Karpas-422 (cell line): ENCODE measurements at regions not wholly inside any gene's neighbourhood (a gene's known extent, or its start where the extent isn't known, plus 50 kb on each side); places are given as distances from the start of the nearest gene placed in this dataset.

ENCODE experiments used
- DNase-seq: peaks from one replicate; pipeline ENCODE4 v3.0.0-alpha.2; 2015
- H2AFZ ChIP-seq: fragments of 200-600 bp; sonication (generic); 2 replicates; pipeline ENCODE4 v1.6.1; 2014; ENCODE audit warnings: antibody characterized with exemption, low read length, mixed read lengths
- H3K27ac ChIP-seq: fragments of 200-600 bp; sonication (generic); 2 replicates; pipeline ENCODE4 v1.5.1; 2014; ENCODE audit warnings: mild to moderate bottlenecking, low read length, moderate library complexity
- H3K27me3 ChIP-seq: fragments of 200-600 bp; sonication (generic); 2 replicates; pipeline ENCODE4 v1.6.1; 2014; ENCODE audit warnings: low read length, mixed read lengths
- H3K36me3 ChIP-seq: fragments of 200-600 bp; sonication (generic); 2 replicates; pipeline ENCODE4 v1.6.1; 2014; ENCODE audit warnings: low read length, mixed read lengths; ENCODE audit not compliant: insufficient read depth
- H3K4me1 ChIP-seq: fragments of 200-600 bp; sonication (generic); 2 replicates; pipeline ENCODE4 v1.6.1; 2014; ENCODE audit warnings: mild to moderate bottlenecking, low read length, mixed read lengths
- H3K4me2 ChIP-seq: fragments of 200-600 bp; sonication (generic); 2 replicates; pipeline ENCODE4 v1.6.1; 2014; ENCODE audit warnings: low read length, low read depth, mild to moderate bottlenecking; ENCODE audit not compliant: poor library complexity, severe bottlenecking
- H3K4me3 ChIP-seq: fragments of 200-600 bp; sonication (generic); 2 replicates; pipeline ENCODE4 v1.5.1; 2014; ENCODE audit warnings: mild to moderate bottlenecking, antibody characterized with exemption, low read length, mixed read lengths
- H3K79me2 ChIP-seq: fragments of 200-600 bp; sonication (generic); 2 replicates; pipeline ENCODE4 v1.6.1; 2014; ENCODE audit warnings: mild to moderate bottlenecking, low read length, mixed read lengths
- H3K9ac ChIP-seq: fragments of 200-600 bp; sonication (generic); 2 replicates; pipeline ENCODE4 v1.6.0; 2014; ENCODE audit warnings: low read length
- H3K9me2 ChIP-seq: fragments of 200-600 bp; sonication (generic), shearing (Covaris generic); replicated peaks from 2 replicates; pipeline ENCODE4 v1.6.0; 2014; ENCODE audit warnings: mild to moderate bottlenecking, low read length, moderate library complexity; ENCODE audit not compliant: insufficient read depth
- H3K9me3 ChIP-seq: fragments of 300-700, 200-600 bp; sonication (generic); 2 replicates; pipeline ENCODE4 v1.6.1; 2014; ENCODE audit warnings: low read length, mixed read lengths
- H4K20me1 ChIP-seq: fragments of 200-600 bp; sonication (generic); 2 replicates; pipeline ENCODE4 v1.6.1; 2014; ENCODE audit warnings: mild to moderate bottlenecking, antibody characterized with exemption, low read length, low read depth; ENCODE audit not compliant: insufficient read depth

DNA sequence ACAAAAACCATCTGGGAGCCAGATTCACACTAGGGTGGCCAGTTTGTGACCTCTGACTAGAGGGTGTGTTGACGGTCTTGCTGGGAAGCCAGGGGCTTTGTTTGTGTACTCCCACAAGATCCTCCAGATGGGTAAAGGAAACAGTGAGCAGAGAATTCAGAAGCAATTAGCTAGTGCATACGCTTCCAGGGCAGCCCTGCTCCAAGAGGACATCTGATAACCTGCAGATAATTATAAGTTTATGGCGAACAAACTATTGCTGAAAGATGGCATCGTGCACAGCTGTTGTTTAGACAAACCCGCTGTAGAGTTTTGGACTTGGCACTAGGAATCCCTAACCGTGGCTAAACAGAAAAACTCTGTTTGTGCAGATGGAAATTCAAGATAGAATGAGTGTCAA lies 326.4 kb downstream of the TGFB2 start:
- no peaks in the 10 kb centered on the region for H3K36me3 ChIP-seq
- no peak overlapping the region for H3K27ac ChIP-seq
- no peaks in the 10 kb centered on the region for H3K9me3 ChIP-seq
- no peaks in the 10 kb centered on the region for H4K20me1 ChIP-seq
- no peaks in the 10 kb centered on the region for H3K27me3 ChIP-seq
- no peak overlapping the region for H2AFZ ChIP-seq
- no peak overlapping the region for H3K4me3 ChIP-seq
- no peaks in the 10 kb centered on the region for H3K4me1 ChIP-seq
- no peak overlapping the region for H3K9ac ChIP-seq
- no peak for DNase-seq
- H3K9me2 ChIP-seq: no peaks in the 10 kb centered on the region
- H3K4me2 ChIP-seq: no peak overlapping the region
- no peaks in the 10 kb centered on the region for H3K79me2 ChIP-seq

DNA sequence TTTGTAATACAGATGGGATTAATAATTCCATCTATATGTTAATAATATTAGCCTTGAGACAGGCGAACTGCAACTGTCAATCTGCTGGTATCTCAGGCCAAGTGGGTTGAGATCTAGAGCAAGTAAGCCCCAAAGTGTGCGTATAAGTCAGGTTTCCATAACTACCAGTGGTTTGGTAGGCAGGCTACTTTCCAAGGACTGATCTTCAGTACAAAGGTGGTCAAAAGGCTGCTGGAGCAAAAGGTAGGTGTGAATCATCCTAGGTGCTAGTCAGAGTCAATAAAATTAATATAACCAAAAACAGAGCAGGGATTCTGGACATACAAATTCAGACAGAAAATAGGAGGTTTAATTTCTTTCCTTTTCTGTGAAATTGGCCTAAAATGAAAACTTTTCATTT lies 328.0 kb downstream of the TGFB2 start:
- no peak overlapping the region for H3K9ac ChIP-seq
- H3K4me1 ChIP-seq: no peaks in the 10 kb centered on the region
- H4K20me1 ChIP-seq: no peaks in the 10 kb centered on the region
- H3K9me2 ChIP-seq: no peaks in the 10 kb centered on the region
- no peaks in the 10 kb centered on the region for H3K9me3 ChIP-seq
- H3K4me2 ChIP-seq: no peak overlapping the region
- no peak overlapping the region for H3K4me3 ChIP-seq
- H2AFZ ChIP-seq: no peak overlapping the region
- H3K36me3 ChIP-seq: no peaks in the 10 kb centered on the region
- no peaks in the 10 kb centered on the region for H3K79me2 ChIP-seq
- no peak for DNase-seq
- H3K27ac ChIP-seq: no peak overlapping the region
- no peaks in the 10 kb centered on the region for H3K27me3 ChIP-seq

DNA sequence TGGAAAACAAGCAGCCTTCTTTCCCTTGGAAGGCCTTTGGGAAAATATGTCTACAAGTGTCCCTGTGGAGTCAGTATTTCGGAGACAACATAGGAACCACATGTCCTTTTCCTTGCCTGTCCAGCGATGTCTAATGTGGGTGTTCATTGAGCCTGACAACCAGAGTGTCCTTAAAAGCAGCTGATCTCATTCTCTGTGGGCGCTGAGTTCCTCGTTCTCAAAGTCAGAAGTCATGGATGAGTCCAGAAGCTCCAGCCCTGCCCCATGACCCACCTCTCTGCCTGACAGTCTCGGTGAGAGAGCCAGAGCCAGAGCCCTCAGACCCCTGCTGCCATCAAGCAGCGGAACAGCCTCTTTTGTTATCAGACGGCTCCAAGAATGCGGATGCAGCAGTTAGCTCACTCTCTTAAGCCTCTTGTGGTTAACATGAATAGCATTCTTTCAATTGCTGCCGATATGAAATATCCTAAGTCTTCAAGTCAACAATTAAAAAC lies 329.2 kb downstream of the TGFB2 start:
- Histone ChIP-seq H3K4me3 (no peak overlapping the region), H3K9me2 (no peaks in the 10 kb centered on the region), H4K20me1 (no peaks in the 10 kb centered on the region), H3K4me1 (no peaks in the 10 kb centered on the region), H2AFZ (no peak overlapping the region), H3K9ac (no peak overlapping the region), H3K9me3 (no peaks in the 10 kb centered on the region), H3K79me2 (no peaks in the 10 kb centered on the region), H3K27me3 (no peaks in the 10 kb centered on the region), H3K36me3 (no peaks in the 10 kb centered on the region), H3K4me2 (no peak overlapping the region), H3K27ac (no peak overlapping the region)
- DNase-seq: no peak

DNA sequence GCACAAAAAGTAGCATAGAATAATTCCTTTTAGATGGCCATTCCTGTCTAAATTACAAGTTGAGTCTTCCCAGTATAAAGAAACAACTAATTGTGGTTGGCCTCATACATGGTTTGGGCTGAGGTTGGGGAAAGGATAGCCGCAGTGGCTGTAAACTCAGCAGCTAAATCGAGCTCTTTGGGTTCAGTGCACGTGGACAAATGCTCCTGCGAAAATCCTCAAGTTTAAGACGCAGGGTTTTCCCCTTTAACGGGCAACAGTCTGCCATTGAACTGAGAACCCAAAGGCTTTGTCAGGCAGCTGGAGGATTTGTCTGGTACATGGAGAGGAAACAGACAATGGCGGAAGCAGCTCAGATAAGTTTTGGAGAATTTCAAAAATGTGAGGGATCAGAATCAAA lies 331.9 kb downstream of the TGFB2 start:
- no peak overlapping the region for H2AFZ ChIP-seq
- H3K36me3 ChIP-seq: no peaks in the 10 kb centered on the region
- H3K27me3 ChIP-seq: no peaks in the 10 kb centered on the region
- no peak for DNase-seq
- no peak overlapping the region for H3K9ac ChIP-seq
- H3K9me2 ChIP-seq: no peaks in the 10 kb centered on the region
- no peak overlapping the region for H3K27ac ChIP-seq
- no peaks in the 10 kb centered on the region for H3K79me2 ChIP-seq
- H3K4me1 ChIP-seq: no peaks in the 10 kb centered on the region
- no peak overlapping the region for H3K4me3 ChIP-seq
- H3K4me2 ChIP-seq: no peak overlapping the region
- H4K20me1 ChIP-seq: no peaks in the 10 kb centered on the region
- no peaks in the 10 kb centered on the region for H3K9me3 ChIP-seq

DNA sequence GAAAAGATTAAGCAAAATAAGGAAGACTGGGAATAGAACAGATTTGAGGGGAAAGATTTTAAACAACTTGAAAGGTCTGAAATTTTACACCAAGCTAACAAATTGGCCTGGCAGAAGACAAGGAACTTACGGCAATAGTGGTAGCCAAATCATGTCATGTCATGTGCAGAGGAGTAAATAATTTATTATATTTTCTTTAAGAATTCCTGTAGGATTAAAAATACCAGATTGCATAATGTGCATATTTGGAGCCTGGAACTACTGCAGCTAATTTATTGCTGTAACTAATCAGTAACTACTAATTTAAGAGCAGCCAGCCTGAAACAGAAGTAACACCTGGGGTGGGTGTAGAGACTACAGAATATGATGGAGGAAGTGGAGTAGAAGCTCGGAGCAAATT lies 334.3 kb downstream of the TGFB2 start:
- Histone ChIP-seq H3K9me3 (no peaks in the 10 kb centered on the region), H3K9me2 (no peaks in the 10 kb centered on the region), H4K20me1 (no peaks in the 10 kb centered on the region), H2AFZ (no peak overlapping the region), H3K27ac (no peak overlapping the region), H3K36me3 (no peaks in the 10 kb centered on the region), H3K4me3 (no peak overlapping the region), H3K9ac (no peak overlapping the region), H3K27me3 (no peaks in the 10 kb centered on the region), H3K4me1 (no peaks in the 10 kb centered on the region), H3K4me2 (no peak overlapping the region), H3K79me2 (no peaks in the 10 kb centered on the region)
- DNase-seq: no peak

DNA sequence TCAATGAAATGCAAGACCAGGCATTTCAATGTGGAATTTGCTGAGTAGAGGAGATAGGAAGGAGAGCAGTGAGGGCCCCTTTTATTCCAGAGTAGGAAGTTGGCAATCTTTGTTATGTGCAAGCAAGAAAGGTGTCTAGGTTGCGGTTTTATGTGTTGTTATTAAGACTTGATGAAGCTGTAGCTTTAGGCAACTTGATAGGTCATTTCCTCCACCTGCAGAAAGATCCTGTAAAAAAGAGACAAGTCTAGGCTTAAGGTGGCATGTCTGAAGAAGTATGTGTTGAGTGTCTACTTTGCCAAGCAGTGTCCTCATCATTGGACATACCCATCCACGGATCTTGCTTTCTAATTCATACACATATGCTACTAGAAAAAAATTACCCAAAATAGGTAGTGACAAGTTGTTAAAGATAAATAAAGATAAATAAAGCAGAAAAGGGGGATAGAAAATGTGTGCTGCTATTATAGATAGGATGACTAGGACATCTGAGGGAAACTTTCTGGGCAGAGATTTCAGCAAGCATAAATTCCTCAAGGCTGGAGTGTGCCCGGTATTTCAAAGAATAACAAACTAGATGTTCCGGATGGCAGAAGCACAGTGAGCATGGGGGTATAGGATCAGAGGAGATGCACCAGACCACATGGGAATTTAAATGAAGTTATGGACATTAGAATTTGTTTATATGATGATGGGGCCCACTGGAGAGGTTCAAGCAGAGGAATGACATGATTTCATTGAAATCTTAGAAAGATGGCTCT lies 335.0 kb downstream of the TGFB2 start:
- Histone ChIP-seq H2AFZ (no peak overlapping the region), H3K9me3 (no peaks in the 10 kb centered on the region), H3K27me3 (no peaks in the 10 kb centered on the region), H3K4me2 (no peak overlapping the region), H3K4me3 (no peak overlapping the region), H3K79me2 (no peaks in the 10 kb centered on the region), H3K9me2 (no peaks in the 10 kb centered on the region), H3K27ac (no peak overlapping the region), H4K20me1 (no peaks in the 10 kb centered on the region), H3K9ac (no peak overlapping the region), H3K36me3 (no peaks in the 10 kb centered on the region), H3K4me1 (no peaks in the 10 kb centered on the region)
- DNase-seq: no peak

DNA sequence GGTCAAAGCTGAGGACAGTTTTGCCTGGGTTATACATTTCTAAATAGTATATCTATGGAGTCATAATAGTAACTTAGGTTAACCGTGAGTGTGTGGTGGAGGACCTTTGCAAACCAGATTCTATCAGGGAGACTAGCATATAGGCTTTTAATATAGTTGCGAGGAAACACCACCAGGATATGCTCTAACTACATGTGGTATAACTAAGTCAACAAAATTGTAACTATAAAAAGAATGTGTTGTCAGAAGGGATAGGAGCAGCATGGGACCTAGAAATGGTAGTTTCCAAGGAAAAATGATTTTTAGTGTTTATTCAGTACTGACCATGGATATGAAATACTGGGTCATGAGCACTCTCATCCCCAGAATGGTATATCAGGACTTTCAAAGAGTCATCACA lies 338.1 kb downstream of the TGFB2 start:
- H3K9me2 ChIP-seq: no peaks in the 10 kb centered on the region
- no peak overlapping the region for H3K9ac ChIP-seq
- H2AFZ ChIP-seq: no peak overlapping the region
- H3K4me1 ChIP-seq: no peaks in the 10 kb centered on the region
- H3K36me3 ChIP-seq: no peaks in the 10 kb centered on the region
- H4K20me1 ChIP-seq: no peaks in the 10 kb centered on the region
- no peak overlapping the region for H3K4me3 ChIP-seq
- H3K27ac ChIP-seq: no peak overlapping the region
- DNase-seq: no peak
- no peaks in the 10 kb centered on the region for H3K27me3 ChIP-seq
- H3K79me2 ChIP-seq: no peaks in the 10 kb centered on the region
- H3K9me3 ChIP-seq: no peaks in the 10 kb centered on the region
- H3K4me2 ChIP-seq: no peak overlapping the region

DNA sequence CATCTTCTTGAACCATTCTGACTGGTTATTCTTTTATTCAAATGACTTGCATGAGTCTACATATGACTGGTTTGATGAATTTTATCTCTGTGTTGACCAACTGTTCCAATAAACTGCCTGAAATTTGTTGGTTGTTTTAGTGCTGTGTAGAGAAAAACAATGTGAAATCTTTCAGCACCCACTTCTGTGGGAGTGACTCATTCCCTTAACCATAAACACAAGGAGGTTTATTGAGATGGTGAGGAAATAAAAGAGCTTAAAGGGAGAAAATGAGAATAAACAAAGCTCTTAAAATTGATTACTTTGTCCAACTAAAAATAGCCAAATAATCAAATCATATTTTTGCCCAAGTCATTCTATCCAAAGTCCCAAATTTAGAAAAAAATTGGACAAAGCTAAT lies 341.1 kb downstream of the TGFB2 start:
- no peak overlapping the region for H3K4me2 ChIP-seq
- H3K9ac ChIP-seq: no peak overlapping the region
- no peaks in the 10 kb centered on the region for H3K36me3 ChIP-seq
- H3K4me1 ChIP-seq: no peaks in the 10 kb centered on the region
- no peak overlapping the region for H3K4me3 ChIP-seq
- no peak overlapping the region for H2AFZ ChIP-seq
- no peaks in the 10 kb centered on the region for H3K9me2 ChIP-seq
- H3K27ac ChIP-seq: no peak overlapping the region
- no peaks in the 10 kb centered on the region for H3K79me2 ChIP-seq
- no peaks in the 10 kb centered on the region for H4K20me1 ChIP-seq
- H3K9me3 ChIP-seq: no peaks in the 10 kb centered on the region
- DNase-seq: no peak
- H3K27me3 ChIP-seq: no peaks in the 10 kb centered on the region
